ENCODE measurements at regions not wholly inside any gene's neighbourhood (a gene's known extent, or its start where the extent isn't known, plus 50 kb on each side); places are given as distances from the start of the nearest gene placed in this dataset.

- H3K36me3 ChIP-seq = no peaks in the 10 kb centered on the region
- no peak for TF ChIP-seq POLR2A (IDR thresholded peaks at IDR 0.05)
- no peak for TF ChIP-seq CTCF (IDR thresholded peaks at IDR 0.05)
- intact Hi-C loops (cut with DNase I) = no loop called here
- no peak overlapping the region for H3K27ac ChIP-seq
- H3K4me3 ChIP-seq = no peak overlapping the region
- no peaks in the 10 kb centered on the region for H3K4me1 ChIP-seq
- H3K27me3 ChIP-seq = peaks cover 0 to 3% (median 0%) of the 10 kb centered on the region in 4 donors
- no peak for DNase-seq
- 32 to 47% methylated on average over 2 of the region's 2 CpGs for WGBS, 2 donors
- H3K9me3 ChIP-seq = no peaks in the 10 kb centered on the region
Measured at GRCh38 chr17:33832262-33832661, 422.8 kb upstream of the CCL2 start.

- Histone ChIP-seq H3K4me3 (no peak overlapping the region), H3K4me1 (no peaks in the 10 kb centered on the region), H3K9me3 (no peaks in the 10 kb centered on the region), H3K27me3 (peaks cover 0 to 34% (median 0%) of the 10 kb centered on the region in 4 donors), H3K27ac (no peak overlapping the region), H3K36me3 (no peaks in the 10 kb centered on the region)
- intact Hi-C loops (cut with DNase I) = no loop called here
- TF ChIP-seq POLR2A (IDR thresholded peaks at IDR 0.05) (no peak), CTCF (IDR thresholded peaks at IDR 0.05) (no peak)
- DNase-seq = no peak
Measured at GRCh38 chr17:33837281-33837680, 417.8 kb upstream of the CCL2 start.

- intact Hi-C loops (cut with DNase I) = no loop called here
- 53 to 70% methylated on average over 2 of the region's 2 CpGs for whole genome bisulfite sequencing, 2 donors
- H3K27me3 ChIP-seq = peaks cover 0 to 44% (median 0%) of the 10 kb centered on the region in 4 donors
- no peak for TF ChIP-seq POLR2A (IDR thresholded peaks at IDR 0.05)
- no peak for TF ChIP-seq CTCF (IDR thresholded peaks at IDR 0.05)
- no peaks in the 10 kb centered on the region for H3K9me3 ChIP-seq
- H3K36me3 ChIP-seq = no peaks in the 10 kb centered on the region
- H3K27ac ChIP-seq = no peak overlapping the region
- DNase-seq = no peak
- no peaks in the 10 kb centered on the region for H3K4me1 ChIP-seq
- H3K4me3 ChIP-seq = no peak overlapping the region
Measured at GRCh38 chr17:33838281-33838680, 416.8 kb upstream of the CCL2 start.

- no peak overlapping the region for H3K27ac ChIP-seq
- peaks cover 0 to 37% (median 0%) of the 10 kb centered on the region in 4 donors for H3K27me3 ChIP-seq
- H3K9me3 ChIP-seq = no peaks in the 10 kb centered on the region
- no peaks in the 10 kb centered on the region for H3K36me3 ChIP-seq
- TF ChIP-seq CTCF (IDR thresholded peaks at IDR 0.05) (no peak), POLR2A (IDR thresholded peaks at IDR 0.05) (no peak)
- no peak for DNase-seq
- H3K4me3 ChIP-seq = no peak overlapping the region
- no peaks in the 10 kb centered on the region for H3K4me1 ChIP-seq
- intact Hi-C loops (cut with DNase I) = no loop called here
- WGBS, 2 donors = 13 to 33% methylated on average over 4 of the region's 4 CpGs
Measured at GRCh38 chr17:33847900-33848299, 407.2 kb upstream of the CCL2 start.

- Histone ChIP-seq H3K4me1 (no peaks in the 10 kb centered on the region), H3K36me3 (no peaks in the 10 kb centered on the region), H3K27ac (no peak overlapping the region), H3K27me3 (peaks cover 0 to 34% (median 0%) of the 10 kb centered on the region in 4 donors), H3K4me3 (no peak overlapping the region), H3K9me3 (no peaks in the 10 kb centered on the region)
- intact Hi-C loops (cut with DNase I) = no loop called here
- TF ChIP-seq POLR2A (IDR thresholded peaks at IDR 0.05) (no peak), CTCF (IDR thresholded peaks at IDR 0.05) (no peak)
- no peak for DNase-seq
- WGBS, 2 donors = 29 to 39% methylated on average over 2 to 3 of the region's 3 CpGs
Measured at GRCh38 chr17:33848433-33848832, 406.7 kb upstream of the CCL2 start.

Measured in esophagus squamous epithelium (tissue), 5 donors.